Stimulated activated CD4-positive, alpha-beta T cell treated with anti-CD3 and anti-CD28 coated beads, TNF-alpha, amount 100 ng/mL, for 4 hours (primary cell): ENCODE measurements at regions not wholly inside any gene's neighbourhood (a gene's known extent, or its start where the extent isn't known, plus 50 kb on each side); places are given as distances from the start of the nearest gene placed in this dataset.
"Not testable (repeated sequence)": the region's sequence is repeated elsewhere in the genome, so short reads cannot be mapped to it uniquely, and the experiment has no call there.

Experiments
- DNase-seq, 3 experiments: peaks; one replicate each; pipeline ENCODE4 v3.0.0-alpha.2; 2020; ENCODE audit warnings: low read depth in 3 of 3

DNA sequence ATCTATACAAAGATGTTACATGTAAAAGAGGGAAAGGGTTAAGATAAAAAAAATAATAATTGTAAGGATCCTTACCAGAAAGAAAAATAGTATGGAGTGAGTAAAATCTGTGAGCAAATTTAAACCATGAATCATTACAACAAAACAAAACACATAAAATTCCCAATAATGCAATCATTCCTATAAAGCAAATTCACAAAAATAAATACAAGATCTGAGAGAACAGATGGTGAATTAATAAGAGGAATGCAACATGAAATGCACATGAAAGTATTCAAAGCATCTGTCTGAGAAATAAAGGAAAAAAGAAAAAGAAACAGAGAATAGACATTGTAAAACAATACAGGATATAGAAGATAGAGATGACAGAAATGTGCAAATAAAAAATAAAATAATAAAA, 681.5 kb upstream of the KLHL1 start:
- DNase-seq, result no peak

DNA sequence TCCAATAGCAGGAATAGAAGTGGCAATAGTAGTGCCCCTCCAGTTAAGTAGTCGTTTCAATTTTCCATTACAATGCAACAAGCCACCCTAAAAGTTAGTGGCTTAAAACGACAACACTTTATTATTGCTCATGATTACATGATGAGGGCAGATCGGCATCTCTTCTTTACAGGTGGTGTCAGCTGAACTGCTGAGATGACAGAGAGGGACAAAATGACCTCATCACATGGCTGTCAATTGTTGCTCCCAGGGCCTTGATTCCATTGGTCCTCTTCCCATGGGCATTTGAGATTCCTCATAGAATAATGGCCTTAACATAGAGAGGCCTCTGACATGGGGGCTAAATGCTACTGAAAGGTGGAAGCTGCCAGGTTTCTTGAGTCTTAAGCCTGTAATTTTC, 679.8 kb upstream of the KLHL1 start:
- no peak for DNase-seq

GRCh38 chr13:70784207-70784989, 676.1 kb upstream of the KLHL1 start:
- no peak for DNase-seq

DNA sequence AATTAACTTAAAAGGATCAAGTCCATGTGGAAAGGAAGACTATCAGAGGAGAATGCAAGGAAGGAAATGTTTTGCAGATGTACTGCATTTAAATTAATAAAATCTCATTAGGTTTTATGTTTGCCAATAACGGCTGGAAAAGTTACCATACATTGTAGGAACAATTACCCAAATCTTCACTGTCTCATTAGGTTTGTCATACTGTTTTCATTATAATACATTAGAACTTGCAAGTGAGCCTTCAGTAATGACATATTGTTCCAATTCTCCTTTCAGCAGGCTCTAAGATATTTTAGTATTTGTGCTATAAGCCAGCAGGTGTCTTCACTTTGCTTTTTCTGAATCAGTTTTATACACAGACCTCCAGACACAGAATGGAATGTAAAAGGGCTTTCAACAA, 661.6 kb upstream of the KLHL1 start:
- DNase-seq, result no peak

DNA sequence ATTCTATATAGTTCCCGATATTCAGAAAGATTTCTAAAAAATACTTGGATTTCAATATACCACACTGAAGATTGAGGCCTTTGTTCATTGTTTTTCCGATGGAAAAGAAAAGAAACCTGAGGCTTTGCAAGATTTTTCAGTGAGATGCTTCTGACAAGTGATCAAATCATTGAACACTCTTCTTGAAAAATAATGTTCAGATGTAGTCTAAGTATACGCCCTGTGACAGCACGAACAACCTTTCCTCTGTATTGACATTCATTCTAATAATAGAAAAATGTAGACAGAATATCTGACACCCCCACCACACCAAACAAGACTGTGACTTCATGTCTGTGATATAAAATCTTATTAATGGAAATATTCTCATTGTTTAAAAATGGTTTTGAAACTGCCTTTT, 650.7 kb upstream of the KLHL1 start:
- no peak for DNase-seq

DNA sequence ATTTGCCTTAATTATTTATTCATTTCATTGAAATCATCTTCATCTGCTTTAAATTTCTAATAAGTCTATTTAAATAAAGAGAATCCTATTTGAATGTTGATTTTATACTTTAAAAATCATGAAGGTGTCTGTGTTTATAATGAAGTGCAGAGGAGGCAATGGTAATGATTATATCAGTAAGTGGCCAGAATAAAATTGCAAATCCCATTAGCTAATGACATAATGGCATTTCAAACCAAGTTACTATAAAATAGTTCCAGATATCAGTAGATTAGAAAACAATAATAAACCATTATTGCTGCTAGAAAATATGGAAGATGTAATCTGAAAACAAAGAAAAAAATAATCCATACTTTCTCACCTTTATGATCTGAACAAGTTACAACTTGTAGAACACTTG, 647.8 kb upstream of the KLHL1 start:
- DNase-seq, result no peak

GRCh38 chr13:70755456-70755855, 647.2 kb upstream of the KLHL1 start:
- no peak for DNase-seq

DNA sequence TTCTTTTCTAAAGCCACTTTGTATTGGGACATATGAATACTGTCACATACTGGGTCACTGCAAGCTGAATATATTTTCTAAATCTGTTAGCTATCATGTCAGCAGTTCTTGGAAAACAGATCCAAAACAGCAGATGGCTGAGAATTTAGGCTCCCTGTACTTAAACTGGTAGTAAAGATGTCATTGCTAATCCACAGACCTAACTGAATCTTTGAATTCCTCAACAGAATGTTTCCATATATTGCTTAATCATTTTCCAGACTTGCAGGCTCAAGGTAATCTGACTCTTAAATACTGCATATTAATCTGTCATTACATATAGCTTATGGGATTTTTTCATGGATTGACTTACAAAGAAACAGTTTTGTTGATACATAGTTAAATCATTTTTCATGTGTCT, 639.0 kb upstream of the KLHL1 start:
- no peak for DNase-seq

- not testable (repeated sequence) for DNase-seq
Observed at GRCh38 chr13:70746469-70746868, 638.2 kb upstream of the KLHL1 start.

DNA sequence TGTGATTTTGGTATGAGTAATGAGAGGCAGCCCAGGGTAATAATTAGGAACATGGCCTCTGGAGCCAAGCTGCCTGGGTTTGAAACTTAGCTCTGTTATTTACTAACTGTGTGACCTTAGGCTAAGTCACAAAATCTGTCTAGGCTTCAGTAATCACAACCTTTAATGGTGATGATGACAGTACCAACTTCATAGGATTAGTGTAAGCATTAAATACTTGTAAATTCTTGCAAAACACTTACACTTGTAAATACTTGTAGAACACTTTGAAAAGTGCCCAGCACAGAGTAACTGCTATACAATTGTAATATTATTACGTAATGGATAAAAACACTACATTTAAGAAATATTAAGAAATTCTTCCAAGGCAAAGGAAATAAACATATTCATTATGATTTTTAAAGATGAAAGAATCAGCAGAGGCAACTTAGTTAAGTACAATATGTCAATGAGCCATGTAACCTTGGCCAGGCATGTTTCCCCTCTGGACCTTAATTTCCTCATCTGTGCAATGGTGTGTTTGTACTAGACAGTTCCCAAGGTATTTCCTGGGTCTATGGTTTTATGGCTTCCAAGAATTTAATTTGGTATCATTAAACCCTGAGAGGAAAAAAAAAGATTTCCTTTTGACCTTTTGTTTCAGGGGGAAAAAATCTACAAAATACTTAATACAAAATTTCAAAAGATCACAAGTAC, 628.5 kb upstream of the KLHL1 start:
- no peak for DNase-seq

DNA sequence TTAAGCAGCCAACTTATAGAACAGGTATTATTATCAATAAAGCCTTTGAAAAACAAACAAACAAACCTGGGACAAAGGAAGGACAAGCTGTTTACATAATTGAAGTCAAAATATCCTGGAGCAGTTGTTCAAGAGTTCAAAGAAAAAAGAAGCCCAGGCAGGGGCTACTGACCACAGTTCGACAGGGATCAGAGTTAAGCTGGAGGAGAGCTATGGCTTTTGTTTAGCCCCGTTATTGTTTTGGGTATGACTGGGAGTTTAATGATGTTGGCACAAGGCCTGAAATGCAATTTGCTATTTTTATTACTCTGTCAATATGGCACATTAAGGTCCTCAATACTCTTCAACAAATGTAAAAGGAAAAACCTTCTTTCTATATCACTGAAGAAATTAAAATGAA, 624.4 kb upstream of the KLHL1 start:
- DNase-seq, result no peak

DNA sequence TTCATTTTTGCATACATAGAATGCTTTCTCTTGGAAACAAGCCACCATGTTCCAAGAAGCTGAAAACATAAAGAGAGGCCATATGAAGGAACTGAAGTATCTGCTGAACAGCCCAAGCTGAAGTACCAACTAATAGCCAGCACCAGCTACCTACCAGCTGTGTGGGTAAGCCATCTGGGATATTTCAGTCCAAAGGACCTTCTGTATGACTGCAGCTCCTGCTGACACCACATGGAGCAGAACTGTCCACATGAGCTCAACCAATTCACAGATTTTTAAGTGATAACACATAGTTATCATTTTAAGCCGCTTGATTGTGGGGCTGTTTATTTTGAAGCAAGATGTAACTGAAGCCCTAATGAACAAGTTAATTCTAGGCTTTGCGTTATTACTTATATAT, 621.1 kb upstream of the KLHL1 start:
- DNase-seq, result no peak

- DNase-seq, result no peak
Observed at GRCh38 chr13:70723732-70724131, 615.5 kb upstream of the KLHL1 start.

DNA sequence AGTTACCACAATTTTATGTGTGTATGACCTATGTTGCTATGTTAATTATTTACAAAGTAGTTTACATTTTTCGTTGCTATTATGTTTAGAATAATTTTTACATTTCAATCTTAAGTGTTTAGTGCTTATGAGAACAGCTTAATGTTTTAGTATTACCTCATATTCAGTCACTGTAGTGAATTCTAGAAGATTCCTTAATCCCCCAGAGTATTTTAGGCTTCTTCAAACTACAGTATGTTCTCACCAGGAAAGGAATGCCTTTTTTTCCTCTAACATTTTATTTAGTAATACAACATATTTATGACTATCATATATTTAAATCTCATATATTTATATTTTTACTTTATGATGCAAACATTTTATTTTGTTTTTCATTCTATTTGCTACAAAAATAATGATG, 612.1 kb upstream of the KLHL1 start:
- DNase-seq, result no peak

GRCh38 chr13:70714993-70715392, 606.7 kb upstream of the KLHL1 start:
- DNase-seq, result no peak

- DNase-seq, result no peak
Observed at GRCh38 chr13:70708775-70709174, 600.5 kb upstream of the KLHL1 start.

- no peak for DNase-seq
Observed at GRCh38 chr13:70703755-70704154, 595.5 kb upstream of the KLHL1 start.

DNA sequence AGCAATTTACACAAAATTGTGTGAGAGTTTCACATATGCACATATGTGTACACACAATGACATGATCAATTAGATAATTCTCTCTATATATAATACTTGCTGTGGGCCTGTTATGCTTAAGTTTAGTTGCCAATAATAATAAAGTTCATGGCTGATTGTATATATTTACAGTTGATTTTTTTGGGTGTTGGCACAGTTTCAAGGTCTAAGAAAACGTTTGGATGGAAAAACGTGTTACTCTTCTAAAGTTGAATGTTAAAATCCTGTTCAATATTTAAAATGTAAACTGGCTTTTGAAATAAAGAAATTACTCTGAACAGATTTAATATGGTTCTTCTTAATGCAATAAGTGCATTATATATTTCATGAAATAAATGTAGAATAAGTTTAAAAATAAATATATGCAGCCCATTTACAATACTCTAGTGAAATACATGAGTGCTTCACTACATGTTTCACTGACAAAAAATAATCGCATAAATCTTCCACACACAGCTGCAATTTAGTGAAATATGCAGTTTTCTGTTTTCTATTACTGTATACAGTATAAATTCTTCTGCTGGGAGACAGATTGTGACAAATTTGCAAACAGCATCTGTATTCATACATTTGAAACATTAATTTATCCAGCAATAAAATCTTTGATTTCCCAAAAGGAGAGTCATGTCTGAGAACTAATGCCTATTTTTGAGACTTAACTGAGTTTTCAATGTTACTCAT, 586.9 kb upstream of the KLHL1 start:
- DNase-seq, result no peak

DNA sequence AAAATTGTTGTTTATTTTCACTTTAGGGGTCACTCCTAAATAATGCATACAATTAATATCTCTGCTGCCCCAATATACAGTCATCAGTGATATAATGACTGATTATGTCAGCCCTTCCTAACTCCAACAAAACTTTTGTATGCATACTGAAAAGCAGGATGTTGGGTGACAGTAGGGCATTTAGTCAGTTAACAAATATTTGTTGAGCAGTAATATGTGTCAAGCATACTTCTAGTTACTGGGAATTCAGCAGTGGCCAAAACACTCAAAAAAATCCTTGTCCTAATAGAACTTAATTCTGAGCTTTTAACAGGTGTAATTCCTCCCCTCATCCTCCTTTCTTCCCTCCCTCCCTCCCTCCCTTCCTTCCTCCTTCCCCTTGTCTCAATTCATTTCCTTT, 560.7 kb upstream of the KLHL1 start:
- no peak for DNase-seq

GRCh38 chr13:70668293-70668692, 560.0 kb upstream of the KLHL1 start:
- DNase-seq, result no peak

DNA sequence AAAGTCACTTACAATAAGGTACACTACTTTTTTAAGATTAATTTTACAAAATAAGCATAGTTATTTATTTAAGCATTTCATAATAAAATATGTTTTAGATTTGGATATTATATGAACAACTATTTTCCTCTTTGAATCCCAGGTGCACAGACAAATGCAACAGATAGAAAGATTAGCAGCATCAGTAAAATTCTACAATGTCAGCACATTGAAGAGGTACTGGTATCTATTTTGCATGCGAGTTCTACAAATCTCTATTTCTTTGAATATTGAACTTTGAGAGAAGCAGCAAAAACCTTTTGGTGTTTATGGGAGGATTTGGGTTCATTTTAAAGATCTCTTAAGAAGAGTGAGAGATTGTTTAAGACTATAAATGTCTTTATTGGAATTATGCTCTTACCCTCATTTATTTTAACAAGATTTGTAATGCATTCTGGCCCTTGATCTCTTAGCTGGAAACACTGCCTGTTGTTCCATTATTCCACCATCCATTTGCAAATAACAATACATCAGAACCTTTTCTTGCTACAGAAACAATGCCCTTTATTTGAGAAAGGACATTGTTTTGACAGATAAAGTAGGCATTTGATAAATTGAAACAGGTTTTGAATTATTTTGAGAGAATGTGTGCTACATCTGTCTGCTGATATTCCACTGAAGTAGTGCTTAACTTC, 558.8 kb upstream of the KLHL1 start:
- DNase-seq, result no peak

DNA sequence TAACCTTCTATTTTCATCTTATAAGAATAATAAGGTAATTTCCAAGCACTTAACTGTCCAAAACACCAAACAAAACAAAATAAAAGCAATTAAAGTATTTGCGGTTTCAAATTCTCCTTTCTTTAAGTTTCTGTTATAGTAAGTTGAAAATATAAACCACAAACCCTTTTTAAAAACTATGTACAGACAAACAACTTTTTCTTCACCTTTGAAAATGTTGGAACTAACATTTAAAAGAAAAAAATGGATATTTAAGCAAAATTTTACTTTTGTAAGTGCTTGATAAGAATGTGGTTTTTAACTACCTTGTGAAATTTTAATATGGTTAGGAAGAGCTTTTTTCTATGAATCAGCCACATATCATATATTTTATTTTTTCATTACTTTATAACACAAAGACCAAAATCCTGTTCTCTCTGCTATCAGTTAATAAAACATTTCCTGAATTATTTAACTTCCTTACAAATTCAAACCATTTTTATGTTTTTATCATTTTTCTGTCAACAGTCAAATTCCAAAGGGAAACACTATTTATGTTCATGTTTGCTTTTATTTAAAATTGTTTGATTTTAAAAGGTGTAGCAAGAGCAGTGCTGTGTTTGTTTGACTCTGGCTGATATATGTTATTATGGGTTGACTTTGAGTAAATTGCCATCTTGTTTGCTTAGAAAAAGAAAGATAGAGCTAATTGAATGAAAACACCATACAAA, 554.1 kb upstream of the KLHL1 start:
- DNase-seq, result no peak
